Left ventricle myocardium inferior (tissue), 1 donor: ENCODE measurements at regions not wholly inside any gene's neighbourhood (a gene's known extent, or its start where the extent isn't known, plus 50 kb on each side); places are given as distances from the start of the nearest gene placed in this dataset.

Experiments used
- DNase-seq: peaks from one replicate; pipeline ENCODE4 v3.0.0-alpha.2; 2020
- H3K27ac ChIP-seq: fragments of 200-600 bp; replicated peaks from 2 replicates; pipeline ENCODE4 v1.8.0; 2021
- H3K27me3 ChIP-seq: fragments of 200-600 bp; 2 replicates; pipeline ENCODE4 v1.8.0; 2021; ENCODE audit warnings: low read depth
- H3K36me3 ChIP-seq: fragments of 200-600 bp; 2 replicates; pipeline ENCODE4 v1.8.0; 2021
- H3K4me1 ChIP-seq: fragments of 200-600 bp; 2 replicates; pipeline ENCODE4 v1.8.0; 2021
- H3K4me3 ChIP-seq: fragments of 200-600 bp; 2 replicates; pipeline ENCODE4 v1.8.0; 2021; ENCODE audit warnings: mild to moderate bottlenecking, moderate library complexity
- H3K9me3 ChIP-seq: fragments of 200-600 bp; replicated peaks from 2 replicates; pipeline ENCODE4 v1.8.0; 2021
- intact Hi-C: fragments of 100-400 bp; cut with micrococcal nuclease; formaldehyde crosslinking; loops from one replicate; pipeline ENCODE4 v1.11.0; 2022
- TF ChIP-seq, protein P1 (sequence below): fragments of 200-600 bp; IDR thresholded peaks from 2 replicates; pipeline ENCODE4 v1.8.0; 2021; ENCODE audit warnings: antibody characterized with exemption, mild to moderate bottlenecking, borderline replicate concordance
- donor health status: DM: no; HTN: yes; CAD: no; lungs with severe emphysema.

DNA sequence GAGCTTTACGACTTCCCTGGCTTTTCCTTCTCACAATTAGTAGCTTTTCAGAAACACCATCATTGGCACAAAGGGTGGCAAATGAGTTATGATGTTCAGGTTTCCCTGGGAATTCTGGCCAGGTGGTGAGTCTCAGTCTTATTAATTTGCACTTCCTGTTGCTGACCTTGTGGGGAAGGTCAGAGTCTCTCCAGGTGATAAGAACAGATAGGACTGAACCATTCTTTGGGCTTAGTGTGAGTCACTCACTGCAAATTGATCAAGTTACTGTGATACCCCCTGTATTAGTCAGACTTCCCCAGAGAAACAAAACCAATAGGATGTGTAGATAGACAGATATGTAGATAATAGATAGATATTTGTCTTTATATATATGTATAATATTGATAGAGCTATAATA, 53.8 kb upstream of the RANBP3L start:
- DNase-seq, result no peak
- Histone ChIP-seq H3K9me3 (no peaks in the 10 kb centered on the region), H3K4me3 (no peak overlapping the region), H3K27ac (no peak overlapping the region), H3K4me1 (peaks cover 19% of the 10 kb centered on the region), H3K36me3 (no peaks in the 10 kb centered on the region), H3K27me3 (no peaks in the 10 kb centered on the region)
- TF ChIP-seq, protein P1, sequence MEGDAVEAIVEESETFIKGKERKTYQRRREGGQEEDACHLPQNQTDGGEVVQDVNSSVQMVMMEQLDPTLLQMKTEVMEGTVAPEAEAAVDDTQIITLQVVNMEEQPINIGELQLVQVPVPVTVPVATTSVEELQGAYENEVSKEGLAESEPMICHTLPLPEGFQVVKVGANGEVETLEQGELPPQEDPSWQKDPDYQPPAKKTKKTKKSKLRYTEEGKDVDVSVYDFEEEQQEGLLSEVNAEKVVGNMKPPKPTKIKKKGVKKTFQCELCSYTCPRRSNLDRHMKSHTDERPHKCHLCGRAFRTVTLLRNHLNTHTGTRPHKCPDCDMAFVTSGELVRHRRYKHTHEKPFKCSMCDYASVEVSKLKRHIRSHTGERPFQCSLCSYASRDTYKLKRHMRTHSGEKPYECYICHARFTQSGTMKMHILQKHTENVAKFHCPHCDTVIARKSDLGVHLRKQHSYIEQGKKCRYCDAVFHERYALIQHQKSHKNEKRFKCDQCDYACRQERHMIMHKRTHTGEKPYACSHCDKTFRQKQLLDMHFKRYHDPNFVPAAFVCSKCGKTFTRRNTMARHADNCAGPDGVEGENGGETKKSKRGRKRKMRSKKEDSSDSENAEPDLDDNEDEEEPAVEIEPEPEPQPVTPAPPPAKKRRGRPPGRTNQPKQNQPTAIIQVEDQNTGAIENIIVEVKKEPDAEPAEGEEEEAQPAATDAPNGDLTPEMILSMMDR, result no peak
- intact Hi-C loops, result no loop called here

GRCh38 chr5:36356915-36357314, 55.2 kb upstream of the RANBP3L start:
- intact Hi-C loops, result no loop called here
- Histone ChIP-seq H3K4me1 (peaks cover 19% of the 10 kb centered on the region), H3K36me3 (no peaks in the 10 kb centered on the region), H3K9me3 (no peaks in the 10 kb centered on the region), H3K27me3 (no peaks in the 10 kb centered on the region), H3K4me3 (no peak overlapping the region), H3K27ac (no peak overlapping the region)
- DNase-seq, result no peak
- TF ChIP-seq, protein P1, result no peak

GRCh38 chr5:36357391-36357975, 55.8 kb upstream of the RANBP3L start:
- TF ChIP-seq, protein P1, result no peak
- no peak for DNase-seq
- H3K27me3 ChIP-seq, result no peaks in the 10 kb centered on the region
- H3K4me1 ChIP-seq, result peaks cover 19% of the 10 kb centered on the region
- intact Hi-C loops, result no loop called here
- no peaks in the 10 kb centered on the region for H3K9me3 ChIP-seq
- H3K36me3 ChIP-seq, result no peaks in the 10 kb centered on the region
- H3K27ac ChIP-seq, result no peak overlapping the region
- no peak overlapping the region for H3K4me3 ChIP-seq

GRCh38 chr5:36359267-36359666, 57.6 kb upstream of the RANBP3L start:
- intact Hi-C loops, result no loop called here
- Histone ChIP-seq H3K27ac (no peak overlapping the region), H3K27me3 (no peaks in the 10 kb centered on the region), H3K36me3 (no peaks in the 10 kb centered on the region), H3K4me1 (peaks cover 19% of the 10 kb centered on the region), H3K9me3 (no peaks in the 10 kb centered on the region), H3K4me3 (no peak overlapping the region)
- TF ChIP-seq, protein P1, result no peak
- no peak for DNase-seq

DNA sequence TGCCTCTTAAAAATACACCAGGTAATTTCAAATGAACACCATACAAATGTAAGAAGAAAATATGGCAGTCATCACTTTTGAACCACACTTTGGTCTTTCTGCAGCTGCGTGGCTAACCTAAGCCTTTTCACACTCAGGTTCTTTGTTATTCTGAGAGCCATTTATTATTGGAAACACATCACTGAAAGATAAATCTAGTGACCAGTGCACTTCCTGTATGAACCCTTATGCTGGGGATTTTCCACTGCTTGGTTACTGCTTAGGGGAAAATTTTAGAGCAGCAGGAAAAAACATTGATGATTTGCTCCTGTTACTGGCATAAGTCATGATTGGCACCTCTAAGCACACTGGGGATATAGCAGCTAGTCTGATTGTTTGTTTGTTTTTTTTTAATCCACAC, 58.6 kb upstream of the RANBP3L start:
- TF ChIP-seq, protein P1, result no peak

More for the DNA sequence above, 58.6 kb upstream of the RANBP3L start:
- Histone ChIP-seq H3K27ac (no peak overlapping the region), H3K4me3 (no peak overlapping the region), H3K9me3 (no peaks in the 10 kb centered on the region), H3K27me3 (no peaks in the 10 kb centered on the region), H3K4me1 (peaks cover 19% of the 10 kb centered on the region), H3K36me3 (no peaks in the 10 kb centered on the region)
- DNase-seq, result no peak
- intact Hi-C loops, result no loop called here
